ENCODE measurements at regions not wholly inside any gene's neighbourhood (a gene's known extent, or its start where the extent isn't known, plus 50 kb on each side); places are given as distances from the start of the nearest gene placed in this dataset.

GRCh38 chr5:93255796-93256195, 325.2 kb downstream of the NR2F1-AS1 start:
- no peaks in the 10 kb centered on the region for H3F3A ChIP-seq (ENCODE audit: insufficient read depth, low read length, poor library complexity, severe bottlenecking)
- H3K27me3 ChIP-seq (ENCODE audit: insufficient read depth, low read depth, low read length), result no peaks in the 10 kb centered on the region
- H3K4me2 ChIP-seq (ENCODE audit: low read length), result no peak overlapping the region
- no peaks in the 10 kb centered on the region for H3K36me3 ChIP-seq (ENCODE audit: insufficient read depth, low read length)
- no peak overlapping the region for H3K27ac ChIP-seq (ENCODE audit: low read length)
- H3K9me3 ChIP-seq (ENCODE audit: low read length), result no peaks in the 10 kb centered on the region
- TF ChIP-seq EZH2 (IDR thresholded peaks at IDR 0.05; ENCODE audit: borderline replicate concordance, insufficient read depth, low read length, poor library complexity, severe bottlenecking) (no peak), TAF1 (IDR thresholded peaks at IDR 0.05; ENCODE audit: low read depth) (no peak), EP300 (conservative IDR thresholded peaks at IDR 0.05; ENCODE audit: poor library complexity, severe bottlenecking) (no peak), POLR2AphosphoS5 (IDR thresholded peaks at IDR 0.05) (no peak), SMC3 (conservative IDR thresholded peaks at IDR 0.05; ENCODE audit: poor library complexity) (no peak), MXI1 (conservative IDR thresholded peaks at IDR 0.05; ENCODE audit: poor library complexity, severe bottlenecking) (no peak), CTCF (IDR thresholded peaks at IDR 0.05; ENCODE audit: poor library complexity, severe bottlenecking) (no peak), REST (IDR thresholded peaks at IDR 0.05; ENCODE audit: borderline replicate concordance) (no peak), RAD21 (conservative IDR thresholded peaks at IDR 0.05) (no peak)
- no peak overlapping the region for H2AFZ ChIP-seq (ENCODE audit: low read depth, low read length)
- no peak overlapping the region for H3K9ac ChIP-seq (ENCODE audit: low read length)
- no peaks in the 10 kb centered on the region for H3K79me2 ChIP-seq (replicated peaks; ENCODE audit: insufficient read depth, low read length)
- H4K20me1 ChIP-seq (ENCODE audit: insufficient read depth), result no peaks in the 10 kb centered on the region
- no peaks in the 10 kb centered on the region for H3K9me2 ChIP-seq (ENCODE audit: insufficient read depth, low read length)
- H3K4me3 ChIP-seq (ENCODE audit: low read length), result no peak overlapping the region

- Histone ChIP-seq H3K9me3 (ENCODE audit: low read length) (no peaks in the 10 kb centered on the region), H3K79me2 (replicated peaks; ENCODE audit: insufficient read depth, low read length) (no peaks in the 10 kb centered on the region), H4K20me1 (ENCODE audit: insufficient read depth) (no peaks in the 10 kb centered on the region), H3K4me2 (ENCODE audit: low read length) (no peak overlapping the region), H3K9me2 (ENCODE audit: insufficient read depth, low read length) (no peaks in the 10 kb centered on the region), H2AFZ (ENCODE audit: low read depth, low read length) (no peak overlapping the region), H3K27me3 (ENCODE audit: insufficient read depth, low read depth, low read length) (peaks cover 32% of the 10 kb centered on the region), H3K9ac (ENCODE audit: low read length) (no peak overlapping the region), H3K36me3 (ENCODE audit: insufficient read depth, low read length) (no peaks in the 10 kb centered on the region), H3K27ac (ENCODE audit: low read length) (no peak overlapping the region), H3F3A (ENCODE audit: insufficient read depth, low read length, poor library complexity, severe bottlenecking) (no peaks in the 10 kb centered on the region), H3K4me3 (ENCODE audit: low read length) (no peak overlapping the region)
- TF ChIP-seq EZH2 (IDR thresholded peaks at IDR 0.05; ENCODE audit: borderline replicate concordance, insufficient read depth, low read length, poor library complexity, severe bottlenecking) (no peak), SMC3 (conservative IDR thresholded peaks at IDR 0.05; ENCODE audit: poor library complexity) (no peak), CTCF (IDR thresholded peaks at IDR 0.05; ENCODE audit: poor library complexity, severe bottlenecking) (no peak), MXI1 (conservative IDR thresholded peaks at IDR 0.05; ENCODE audit: poor library complexity, severe bottlenecking) (no peak), RAD21 (conservative IDR thresholded peaks at IDR 0.05) (no peak), POLR2AphosphoS5 (IDR thresholded peaks at IDR 0.05) (no peak)
Measured at GRCh38 chr5:93252165-93252564, 328.9 kb downstream of the NR2F1-AS1 start.
